Dedifferentiated amniotic fluid mesenchymal stem cell (primary cell): ENCODE measurements at regions not wholly inside any gene's neighbourhood (a gene's known extent, or its start where the extent isn't known, plus 50 kb on each side); places are given as distances from the start of the nearest gene placed in this dataset.

Source experiments
- DNase-seq: peaks from one replicate; pipeline ENCODE4 v3.0.0-alpha.2; 2016; ENCODE audit errors: extremely low spot score

GRCh38 chr1:68331117-68331865, 99.0 kb upstream of the WLS start:
- peak; percentile 67 for DNase-seq

- no peak for DNase-seq
Measured at GRCh38 chr1:68330391-68330790, 98.1 kb upstream of the WLS start.

- no peak for DNase-seq
Measured at GRCh38 chr1:68329096-68329835, 96.9 kb upstream of the WLS start.

GRCh38 chr1:68328490-68328889, 96.2 kb upstream of the WLS start:
- no peak for DNase-seq

GRCh38 chr1:68327414-68327813, 95.1 kb upstream of the WLS start:
- no peak for DNase-seq

GRCh38 chr1:68326481-68326880, 94.2 kb upstream of the WLS start:
- no peak for DNase-seq

- DNase-seq = no peak
Measured at GRCh38 chr1:68324316-68324715, 92.0 kb upstream of the WLS start.

- peak; percentile 54 for DNase-seq
Measured at GRCh38 chr1:68322837-68323687, 90.7 kb upstream of the WLS start.

GRCh38 chr1:68322096-68322495, 89.8 kb upstream of the WLS start:
- no peak for DNase-seq

GRCh38 chr1:68321084-68321685, 88.9 kb upstream of the WLS start:
- no peak for DNase-seq

GRCh38 chr1:68320349-68320748, 88.0 kb upstream of the WLS start:
- DNase-seq = no peak

- no peak for DNase-seq
Measured at GRCh38 chr1:68319907-68320306, 87.6 kb upstream of the WLS start.

- no peak for DNase-seq
Measured at GRCh38 chr1:68317543-68317942, 85.2 kb upstream of the WLS start.

GRCh38 chr1:68314151-68314780, 81.9 kb upstream of the WLS start:
- DNase-seq = peak; percentile 29

- DNase-seq = no peak
Measured at GRCh38 chr1:68313735-68314134, 81.4 kb upstream of the WLS start.

GRCh38 chr1:68308034-68308433, 75.7 kb upstream of the WLS start:
- no peak for DNase-seq

GRCh38 chr1:68307378-68307787, 75.1 kb upstream of the WLS start:
- no peak for DNase-seq

- DNase-seq = no peak
Measured at GRCh38 chr1:68301471-68302001, 69.2 kb upstream of the WLS start.

- no peak for DNase-seq
Measured at GRCh38 chr1:68294367-68295066, 62.2 kb upstream of the WLS start.

GRCh38 chr1:68293609-68294366, 61.5 kb upstream of the WLS start:
- DNase-seq = peak; percentile 73
